ENCODE measurements at regions not wholly inside any gene's neighbourhood (a gene's known extent, or its start where the extent isn't known, plus 50 kb on each side); places are given as distances from the start of the nearest gene placed in this dataset.

- DNase-seq (ENCODE audit: insufficient read length, low spot score) (peak; percentile 10), FAIRE-seq (no peak)
Observed at GRCh38 chr7:50962962-50963374, 180.3 kb upstream of the GRB10 start.

DNA sequence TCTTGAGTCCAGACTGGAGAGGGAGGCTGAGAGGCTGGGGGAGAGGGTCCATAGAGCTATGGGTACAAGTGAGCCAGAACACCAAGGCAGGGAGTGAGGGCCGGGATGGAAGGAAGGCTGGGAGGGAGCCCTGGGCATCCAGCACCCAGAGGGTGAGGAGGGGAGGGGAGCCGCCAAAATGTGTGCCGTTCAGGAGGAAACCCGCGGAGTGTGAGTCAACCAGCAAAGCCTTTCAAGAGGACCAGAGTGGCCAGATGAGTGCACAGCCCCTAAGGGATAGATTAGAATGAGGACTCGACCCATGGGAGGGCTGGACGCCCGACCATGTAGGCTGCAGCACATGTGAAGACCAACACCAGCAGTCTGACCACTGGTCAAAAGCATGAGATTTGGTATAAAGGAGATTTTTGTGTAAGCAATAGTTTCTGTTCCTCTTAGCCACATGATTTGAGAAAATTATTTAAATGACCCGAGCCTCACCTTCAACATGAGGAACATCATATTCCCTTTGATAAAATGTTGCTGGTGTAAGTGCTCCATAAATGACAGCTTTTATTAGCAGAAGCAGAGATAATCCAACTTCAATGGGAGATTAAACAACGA is 179.7 kb upstream of the GRB10 start:
- DNase-seq (ENCODE audit: insufficient read length, low spot score) (no peak), FAIRE-seq (no peak)

- no peak for FAIRE-seq
- DNase-seq (ENCODE audit: insufficient read length, low spot score) = no peak
Observed at GRCh38 chr7:50960621-50961310, 178.1 kb upstream of the GRB10 start.

DNA sequence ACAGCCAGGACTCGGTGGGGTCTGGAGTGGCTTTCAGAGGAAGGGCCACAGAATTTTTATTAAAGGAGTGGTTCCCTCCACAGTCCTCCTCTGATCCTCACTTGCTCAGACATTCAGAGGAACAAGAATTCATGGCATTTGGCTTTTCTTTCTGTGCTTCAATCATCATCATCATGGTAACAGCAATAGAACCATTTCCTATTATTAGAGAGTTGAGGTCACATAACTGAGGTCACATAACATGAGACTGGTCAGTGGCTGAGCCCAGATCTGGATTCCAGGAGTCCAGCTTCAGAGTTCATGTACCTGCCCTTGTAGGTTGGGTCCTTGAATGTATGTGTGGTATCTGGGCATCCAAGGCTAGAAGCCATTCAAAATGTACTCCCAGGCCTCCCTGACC is 177.3 kb upstream of the GRB10 start:
- no peak for FAIRE-seq
- no peak for DNase-seq (ENCODE audit: insufficient read length, low spot score)

DNA sequence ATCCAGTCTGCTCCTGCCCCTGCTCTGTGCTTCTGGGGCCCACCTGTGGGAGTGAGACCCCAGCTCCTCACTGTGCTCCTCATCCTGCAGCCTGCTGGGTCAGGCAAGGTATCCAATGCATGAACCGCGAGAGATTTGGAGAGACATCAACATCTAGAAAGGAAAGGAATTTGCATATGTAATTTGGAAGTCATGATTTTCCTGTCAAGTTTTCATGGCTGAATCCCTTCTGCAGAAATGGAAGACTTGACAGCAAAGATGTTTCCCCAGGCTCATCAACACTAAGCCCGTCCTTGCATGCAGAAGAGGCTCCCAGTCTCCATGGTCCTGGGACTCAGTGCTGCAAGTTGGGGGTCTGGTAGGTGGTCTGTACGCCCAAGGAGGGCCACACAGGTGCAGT is 176.9 kb upstream of the GRB10 start:
- no peak for DNase-seq (ENCODE audit: insufficient read length, low spot score)
- no peak for FAIRE-seq

DNA sequence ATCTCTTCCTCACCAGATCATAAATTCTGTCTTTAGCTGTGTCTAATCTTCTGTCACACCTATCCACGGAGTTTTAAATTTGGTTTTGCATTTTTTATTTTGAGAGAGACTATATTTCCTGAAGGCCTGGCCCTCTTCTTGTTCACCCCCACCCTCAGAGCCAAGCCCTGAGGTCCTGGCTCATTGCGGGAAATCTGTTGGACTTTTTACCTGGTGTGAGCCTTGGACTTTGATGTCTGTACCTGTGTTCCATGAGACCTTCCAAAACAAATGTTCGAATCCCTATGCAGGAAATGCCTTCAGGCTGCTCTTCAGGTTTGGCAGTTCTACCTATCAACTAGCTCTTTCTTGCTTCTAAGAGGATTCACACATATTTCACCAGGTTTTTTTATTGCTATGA is 175.2 kb upstream of the GRB10 start:
- DNase-seq (ENCODE audit: insufficient read length, low spot score) (no peak), FAIRE-seq (no peak)

GRCh38 chr7:50957431-50957830 is 174.7 kb upstream of the GRB10 start:
- FAIRE-seq (no peak), DNase-seq (ENCODE audit: insufficient read length, low spot score) (no peak)

- FAIRE-seq = no peak
- DNase-seq (ENCODE audit: insufficient read length, low spot score) = no peak
Observed at GRCh38 chr7:50956522-50957155, 173.9 kb upstream of the GRB10 start.

- FAIRE-seq (no peak), DNase-seq (ENCODE audit: insufficient read length, low spot score) (no peak)
Observed at GRCh38 chr7:50954716-50955115, 172.0 kb upstream of the GRB10 start.

GRCh38 chr7:50954245-50954644 is 171.5 kb upstream of the GRB10 start:
- FAIRE-seq = no peak
- DNase-seq (ENCODE audit: insufficient read length, low spot score) = no peak

GRCh38 chr7:50953820-50954219 is 171.1 kb upstream of the GRB10 start:
- FAIRE-seq (no peak), DNase-seq (ENCODE audit: insufficient read length, low spot score) (no peak)

- DNase-seq (ENCODE audit: insufficient read length, low spot score) (no peak), FAIRE-seq (no peak)
Observed at GRCh38 chr7:50953303-50953702, 170.6 kb upstream of the GRB10 start.

DNA sequence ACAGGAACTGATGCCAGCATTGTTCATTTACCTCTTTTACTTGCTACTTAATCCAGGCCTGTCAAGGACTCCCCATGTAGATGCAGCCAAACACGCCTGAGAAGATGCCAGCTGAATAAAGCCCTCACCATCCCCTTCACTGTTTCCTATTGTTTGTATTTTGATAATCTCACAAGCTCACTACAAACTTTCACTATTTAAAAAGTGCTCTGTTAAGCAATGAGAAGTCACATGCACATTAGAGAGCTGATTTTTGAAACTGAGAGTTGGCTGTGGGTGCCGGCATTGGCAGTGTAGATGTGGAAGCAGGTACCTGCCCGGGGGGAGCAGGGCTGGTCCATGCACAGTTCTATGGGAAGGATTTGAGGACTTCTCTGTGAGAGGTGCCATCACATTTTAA is 169.8 kb upstream of the GRB10 start:
- FAIRE-seq (no peak), DNase-seq (ENCODE audit: insufficient read length, low spot score) (no peak)

GRCh38 chr7:50952120-50952519 is 169.4 kb upstream of the GRB10 start:
- DNase-seq (ENCODE audit: insufficient read length, low spot score) (no peak), FAIRE-seq (no peak)

DNA sequence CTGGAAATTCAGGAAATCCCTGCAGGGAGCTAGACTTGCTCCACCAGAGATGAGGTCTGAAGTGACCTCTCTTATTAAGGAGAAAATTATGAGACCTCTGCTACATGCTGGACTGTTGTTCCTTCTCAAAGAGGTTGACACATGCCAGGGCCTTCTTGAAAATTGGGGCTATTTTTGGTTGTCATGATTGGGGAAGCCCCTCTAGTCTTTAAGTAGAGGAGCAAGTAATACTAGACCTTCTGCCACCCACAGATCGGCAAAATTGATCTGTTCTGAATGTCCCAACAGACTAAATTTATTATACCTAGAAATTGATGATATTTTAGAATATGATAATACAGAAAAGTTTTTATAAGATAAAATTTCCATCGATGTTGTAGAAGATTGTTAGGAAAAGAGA is 160.8 kb upstream of the GRB10 start:
- no peak for FAIRE-seq

DNA sequence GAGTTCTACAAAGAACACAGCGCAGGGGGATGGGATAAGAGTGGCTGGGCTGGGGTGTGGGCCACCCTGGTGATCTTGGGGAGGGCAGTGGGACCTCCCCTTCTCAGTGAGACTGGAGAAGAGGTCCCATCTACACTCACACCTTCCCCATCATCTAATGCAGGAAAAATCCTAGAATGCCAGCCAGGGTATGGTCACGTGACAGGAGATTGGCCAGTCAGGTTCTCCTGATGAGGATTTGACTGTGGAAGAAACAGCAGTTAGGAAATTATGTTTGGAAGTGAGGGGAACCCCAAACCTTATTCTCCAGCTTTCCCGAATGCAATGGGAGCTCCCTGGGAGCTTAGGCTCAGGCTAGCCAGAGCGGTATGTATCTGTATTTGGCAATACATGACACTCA is 158.8 kb upstream of the GRB10 start:
- no peak for FAIRE-seq
- no peak for DNase-seq (ENCODE audit: insufficient read length, low spot score)

More for the DNA sequence above, 160.8 kb upstream of the GRB10 start:
- DNase-seq (ENCODE audit: insufficient read length, low spot score) = no peak

GRCh38 chr7:50940621-50941020 is 157.9 kb upstream of the GRB10 start:
- DNase-seq (ENCODE audit: insufficient read length, low spot score) (no peak), FAIRE-seq (no peak)

DNA sequence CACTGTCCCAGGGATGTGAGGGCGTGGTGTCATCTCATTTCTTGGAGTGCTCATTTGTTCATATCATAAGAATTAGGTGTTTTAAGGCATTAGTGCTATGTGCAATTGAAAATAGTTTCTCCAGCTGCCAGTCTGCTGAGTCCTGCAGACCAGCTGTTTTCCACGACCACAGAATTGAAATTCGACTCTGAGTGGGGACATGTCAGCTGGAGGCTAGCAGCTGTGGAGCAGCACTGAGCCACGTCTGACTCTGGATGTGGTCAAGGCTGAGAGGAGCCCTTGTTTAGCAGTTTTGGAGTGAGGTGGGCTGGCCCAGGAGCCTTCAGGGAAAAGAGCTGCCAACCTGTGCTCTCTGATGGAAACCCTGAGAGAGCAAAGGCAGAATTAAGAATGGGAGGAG is 156.3 kb upstream of the GRB10 start:
- FAIRE-seq (no peak), DNase-seq (ENCODE audit: insufficient read length, low spot score) (no peak)

GRCh38 chr7:50937727-50938126 is 155.0 kb upstream of the GRB10 start:
- DNase-seq (ENCODE audit: insufficient read length, low spot score) = no peak
- FAIRE-seq = no peak

- FAIRE-seq = no peak
- DNase-seq (ENCODE audit: insufficient read length, low spot score) = no peak
Observed at GRCh38 chr7:50926049-50926448, 143.4 kb upstream of the GRB10 start.

DNA sequence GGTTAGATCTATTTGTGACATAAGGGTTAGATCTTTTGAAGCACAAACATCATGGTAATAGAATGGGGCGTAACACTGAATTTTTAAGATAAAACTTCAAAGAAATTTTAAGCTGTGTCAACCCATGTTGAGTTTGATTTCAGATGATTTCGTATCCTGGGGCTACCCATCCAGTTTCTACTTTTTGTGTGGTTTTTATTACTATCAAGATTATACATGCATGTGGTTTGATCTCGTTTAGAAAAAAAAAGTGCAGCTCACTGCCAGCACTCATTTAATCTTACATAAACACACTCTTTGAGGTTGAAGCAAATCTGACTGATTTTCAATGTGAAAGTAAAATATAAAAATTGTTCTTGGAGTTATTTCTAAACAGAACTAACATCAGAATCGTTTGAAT is 140.8 kb upstream of the GRB10 start:
- DNase-seq (ENCODE audit: insufficient read length, low spot score) (no peak), FAIRE-seq (no peak)

GRCh38 chr7:50921114-50921813 is 138.6 kb upstream of the GRB10 start:
- FAIRE-seq = no peak

More at GRCh38 chr7:50921114-50921813, 138.6 kb upstream of the GRB10 start:
- DNase-seq (ENCODE audit: insufficient read length, low spot score) = no peak

Data from HTR-8/SVneo (cell line).